ENCODE measurements at regions not wholly inside any gene's neighbourhood (a gene's known extent, or its start where the extent isn't known, plus 50 kb on each side); places are given as distances from the start of the nearest gene placed in this dataset.

DNA sequence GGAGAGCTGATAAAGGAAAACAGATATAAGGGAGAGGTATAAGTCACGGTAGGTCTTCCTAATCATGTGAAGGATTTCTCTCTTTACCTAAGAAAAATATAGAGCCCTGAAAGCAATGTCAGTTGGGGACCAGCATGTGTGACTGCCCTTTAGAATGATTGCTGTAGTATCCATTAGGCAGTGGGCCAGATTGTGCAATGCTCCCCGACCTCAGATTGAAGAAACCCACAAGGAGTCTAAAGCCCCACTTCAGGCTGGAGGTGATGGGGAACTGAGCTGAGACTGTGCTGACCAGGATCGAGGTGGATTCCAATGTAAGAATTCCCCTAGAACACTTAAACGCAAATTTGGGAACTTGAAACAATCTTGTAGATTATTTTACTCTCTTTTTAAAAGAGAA, 614.4 kb downstream of the LIG4 start:
- TF ChIP-seq POLR2A (IDR thresholded peaks at IDR 0.05; ENCODE audit: extremely low read depth, insufficient read length) (no peak), CTCF (IDR thresholded peaks at IDR 0.05; ENCODE audit: low read depth, low read length) (no peak)
- TF ChIP-seq, protein P1, sequence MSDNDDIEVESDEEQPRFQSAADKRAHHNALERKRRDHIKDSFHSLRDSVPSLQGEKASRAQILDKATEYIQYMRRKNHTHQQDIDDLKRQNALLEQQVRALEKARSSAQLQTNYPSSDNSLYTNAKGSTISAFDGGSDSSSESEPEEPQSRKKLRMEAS (IDR thresholded peaks at IDR 0.05; ENCODE audit: low read depth, low read length): no peak

Measured in NB4 (cell line).